HFFc6 (cell line): ENCODE measurements at regions not wholly inside any gene's neighbourhood (a gene's known extent, or its start where the extent isn't known, plus 50 kb on each side); places are given as distances from the start of the nearest gene placed in this dataset.

Source experiments
- DNase-seq: peaks from one replicate; pipeline ENCODE4 v3.0.0-alpha.2; 2018
- H3K27ac Mint-ChIP-seq: 2 replicates; pipeline ENCODE4 v1.8.0; 2020; ENCODE audit warnings: mild to moderate bottlenecking, mixed read lengths
- H3K27me3 Mint-ChIP-seq: 2 replicates; pipeline ENCODE4 v1.8.0; 2021; ENCODE audit warnings: mild to moderate bottlenecking, moderate library complexity, mixed read lengths; ENCODE audit not compliant: insufficient read depth
- H3K36me3 Mint-ChIP-seq: 2 replicates; pipeline ENCODE4 v1.8.0; 2021; ENCODE audit warnings: low read depth, mixed read lengths
- H3K4me1 Mint-ChIP-seq: 2 replicates; pipeline ENCODE4 v1.8.0; 2020; ENCODE audit warnings: low read depth, mixed read lengths
- H3K4me3 Mint-ChIP-seq: 2 replicates; pipeline ENCODE4 v1.8.0; 2020; ENCODE audit warnings: mild to moderate bottlenecking, moderate library complexity, mixed read lengths
- H3K9me3 Mint-ChIP-seq: 2 replicates; pipeline ENCODE4 v1.8.0; 2020; ENCODE audit warnings: mild to moderate bottlenecking, mixed read lengths
- CTCF ChIP-seq: fragments of 200-600 bp; sonication (generic); IDR thresholded peaks from 2 replicates; pipeline ENCODE4 v1.5.0; 2021; ENCODE audit warnings: antibody characterized with exemption, mild to moderate bottlenecking

GRCh38 chr10:85026878-85027467, 698.6 kb downstream of the CCSER2 start:
- Mint-ChIP-seq H3K27ac (no peak overlapping the region), H3K4me1 (no peaks in the 10 kb centered on the region), H3K36me3 (no peaks in the 10 kb centered on the region; the same call in 1 of the 2 replicates), H3K4me3 (no peak overlapping the region), H3K27me3 (no peaks in the 10 kb centered on the region), H3K9me3 (peaks cover 59% of the 10 kb centered on the region)
- TF ChIP-seq CTCF = no peak
- DNase-seq = no peak

- no peak for TF ChIP-seq CTCF
- no peaks in the 10 kb centered on the region for H3K4me1 Mint-ChIP-seq
- DNase-seq = no peak
- H3K36me3 Mint-ChIP-seq = 0 out of 2 replicates have a peak, but pooled peaks cover 4% of the 10 kb centered on the region
- H3K27me3 Mint-ChIP-seq = no peaks in the 10 kb centered on the region
- H3K27ac Mint-ChIP-seq = no peak overlapping the region
- H3K4me3 Mint-ChIP-seq = no peak overlapping the region
- peaks cover 54% of the 10 kb centered on the region for H3K9me3 Mint-ChIP-seq
Measured at GRCh38 chr10:85032981-85033380, 704.6 kb downstream of the CCSER2 start.

- TF ChIP-seq CTCF = no peak
- H3K9me3 Mint-ChIP-seq = peaks cover 51% of the 10 kb centered on the region
- no peak for DNase-seq
- H3K4me1 Mint-ChIP-seq = no peaks in the 10 kb centered on the region
- H3K36me3 Mint-ChIP-seq = 0 out of 2 replicates have a peak, but pooled peaks cover 4% of the 10 kb centered on the region
- no peak overlapping the region for H3K27ac Mint-ChIP-seq
- no peaks in the 10 kb centered on the region for H3K27me3 Mint-ChIP-seq
- H3K4me3 Mint-ChIP-seq = no peak overlapping the region
Measured at GRCh38 chr10:85036661-85037060, 708.3 kb downstream of the CCSER2 start.

- no peak for DNase-seq
- Mint-ChIP-seq H3K27ac (no peak overlapping the region), H3K4me3 (no peak overlapping the region), H3K4me1 (no peaks in the 10 kb centered on the region), H3K36me3 (no peaks in the 10 kb centered on the region; the same call in 1 of the 2 replicates), H3K27me3 (no peaks in the 10 kb centered on the region), H3K9me3 (peaks cover 52% of the 10 kb centered on the region)
- no peak for TF ChIP-seq CTCF
Measured at GRCh38 chr10:85039311-85039710, 710.9 kb downstream of the CCSER2 start.

GRCh38 chr10:85043207-85043606, 714.8 kb downstream of the CCSER2 start:
- no peak for TF ChIP-seq CTCF
- Mint-ChIP-seq H3K27me3 (no peaks in the 10 kb centered on the region), H3K27ac (no peak overlapping the region), H3K4me1 (no peaks in the 10 kb centered on the region), H3K9me3 (peaks cover 62% of the 10 kb centered on the region), H3K36me3 (no peaks in the 10 kb centered on the region; the same call in 1 of the 2 replicates), H3K4me3 (no peak overlapping the region)
- no peak for DNase-seq
